Activated naive CD4-positive, alpha-beta T cell (primary cell): ENCODE measurements at regions not wholly inside any gene's neighbourhood (a gene's known extent, or its start where the extent isn't known, plus 50 kb on each side); places are given as distances from the start of the nearest gene placed in this dataset.

ENCODE experiments used
- DNase-seq, 4 experiments: peaks; one replicate each; lab custom pipeline; 2025; lab: John Stamatoyannopoulos, UW

- no peak for DNase-seq
Measured at GRCh38 chr13:63690672-63691071, 2275.0 kb upstream of the PCDH20 start.

GRCh38 chr13:63684822-63685221 lies 2269.2 kb upstream of the PCDH20 start:
- no peak for DNase-seq

- DNase-seq: no peak
Measured at GRCh38 chr13:63680704-63681103, 2265.1 kb upstream of the PCDH20 start.

- DNase-seq: no peak
Measured at GRCh38 chr13:63671296-63671695, 2255.6 kb upstream of the PCDH20 start.

GRCh38 chr13:63651394-63651793 lies 2235.7 kb upstream of the PCDH20 start:
- no peak for DNase-seq

- no peak for DNase-seq
Measured at GRCh38 chr13:63643543-63643942, 2227.9 kb upstream of the PCDH20 start.

- DNase-seq: no peak
Measured at GRCh38 chr13:63636316-63636993, 2220.8 kb upstream of the PCDH20 start.

- no peak for DNase-seq
Measured at GRCh38 chr13:63632321-63632720, 2216.7 kb upstream of the PCDH20 start.

- no peak for DNase-seq
Measured at GRCh38 chr13:63631006-63631405, 2215.4 kb upstream of the PCDH20 start.

- no peak for DNase-seq
Measured at GRCh38 chr13:63629591-63629990, 2213.9 kb upstream of the PCDH20 start.

- DNase-seq: no peak
Measured at GRCh38 chr13:63628310-63628709, 2212.7 kb upstream of the PCDH20 start.

GRCh38 chr13:63625869-63626268 lies 2210.2 kb upstream of the PCDH20 start:
- DNase-seq: no peak

GRCh38 chr13:63614874-63615612 lies 2199.4 kb upstream of the PCDH20 start:
- DNase-seq: no peak

- DNase-seq: no peak
Measured at GRCh38 chr13:63607153-63607552, 2191.5 kb upstream of the PCDH20 start.

- no peak for DNase-seq
Measured at GRCh38 chr13:63605962-63606361, 2190.3 kb upstream of the PCDH20 start.

GRCh38 chr13:63605403-63605802 lies 2189.8 kb upstream of the PCDH20 start:
- DNase-seq: no peak

GRCh38 chr13:63595811-63596210 lies 2180.2 kb upstream of the PCDH20 start:
- DNase-seq: no peak

GRCh38 chr13:63586467-63586866 lies 2170.8 kb upstream of the PCDH20 start:
- DNase-seq: no peak

- no peak for DNase-seq
Measured at GRCh38 chr13:63578796-63579195, 2163.1 kb upstream of the PCDH20 start.

GRCh38 chr13:63567031-63567430 lies 2151.4 kb upstream of the PCDH20 start:
- DNase-seq: no peak

GRCh38 chr13:63554157-63554556 lies 2138.5 kb upstream of the PCDH20 start:
- DNase-seq: no peak

- DNase-seq: no peak
Measured at GRCh38 chr13:63551731-63552130, 2136.1 kb upstream of the PCDH20 start.

GRCh38 chr13:63546524-63546923 lies 2130.9 kb upstream of the PCDH20 start:
- no peak for DNase-seq

GRCh38 chr13:63542770-63543169 lies 2127.1 kb upstream of the PCDH20 start:
- no peak for DNase-seq
